ENCODE measurements at regions not wholly inside any gene's neighbourhood (a gene's known extent, or its start where the extent isn't known, plus 50 kb on each side); places are given as distances from the start of the nearest gene placed in this dataset.

DNA sequence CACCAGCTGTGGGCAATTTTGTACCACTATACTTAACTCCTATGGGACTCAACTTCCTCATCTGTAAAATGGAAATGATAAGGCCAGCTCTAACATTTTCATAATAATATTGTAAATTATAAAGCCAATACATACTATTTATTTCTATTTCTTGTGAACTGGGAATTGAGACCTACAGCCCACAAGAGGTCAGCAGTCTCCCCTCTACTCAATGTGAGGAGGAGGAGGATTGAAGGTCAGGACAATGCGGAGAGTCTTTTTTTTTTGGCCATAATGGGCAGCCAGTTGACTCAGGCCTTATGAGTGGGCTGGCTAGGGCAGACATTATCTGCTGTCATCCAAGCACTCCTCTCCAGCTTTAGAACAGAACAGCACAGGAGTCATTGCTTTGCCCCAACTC is 90.5 kb downstream of the NUF2 start:
- TF ChIP-seq, protein P1, sequence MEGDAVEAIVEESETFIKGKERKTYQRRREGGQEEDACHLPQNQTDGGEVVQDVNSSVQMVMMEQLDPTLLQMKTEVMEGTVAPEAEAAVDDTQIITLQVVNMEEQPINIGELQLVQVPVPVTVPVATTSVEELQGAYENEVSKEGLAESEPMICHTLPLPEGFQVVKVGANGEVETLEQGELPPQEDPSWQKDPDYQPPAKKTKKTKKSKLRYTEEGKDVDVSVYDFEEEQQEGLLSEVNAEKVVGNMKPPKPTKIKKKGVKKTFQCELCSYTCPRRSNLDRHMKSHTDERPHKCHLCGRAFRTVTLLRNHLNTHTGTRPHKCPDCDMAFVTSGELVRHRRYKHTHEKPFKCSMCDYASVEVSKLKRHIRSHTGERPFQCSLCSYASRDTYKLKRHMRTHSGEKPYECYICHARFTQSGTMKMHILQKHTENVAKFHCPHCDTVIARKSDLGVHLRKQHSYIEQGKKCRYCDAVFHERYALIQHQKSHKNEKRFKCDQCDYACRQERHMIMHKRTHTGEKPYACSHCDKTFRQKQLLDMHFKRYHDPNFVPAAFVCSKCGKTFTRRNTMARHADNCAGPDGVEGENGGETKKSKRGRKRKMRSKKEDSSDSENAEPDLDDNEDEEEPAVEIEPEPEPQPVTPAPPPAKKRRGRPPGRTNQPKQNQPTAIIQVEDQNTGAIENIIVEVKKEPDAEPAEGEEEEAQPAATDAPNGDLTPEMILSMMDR (IDR thresholded peaks at IDR 0.05), result no peak
- TF ChIP-seq POLR2A (IDR thresholded peaks at IDR 0.05), result no peak

All from Peyer's patch (tissue), 4 donors.